ENCODE measurements at regions not wholly inside any gene's neighbourhood (a gene's known extent, or its start where the extent isn't known, plus 50 kb on each side); places are given as distances from the start of the nearest gene placed in this dataset.

GRCh38 chr1:114234408-114235124, 80.9 kb upstream of the SYT6 start:
- H3K9ac ChIP-seq (ENCODE audit: low read length): no peak overlapping the region
- no peak overlapping the region for H2BK5ac ChIP-seq (ENCODE audit: low read depth, low read length, poor library complexity)
- H3K27ac ChIP-seq (ENCODE audit: low read depth, low read length): no peak overlapping the region
- H3K9me3 ChIP-seq (ENCODE audit: insufficient read depth, low read depth, low read length): peaks cover 2% of the 10 kb centered on the region
- no peak overlapping the region for H2AK5ac ChIP-seq (ENCODE audit: low read length)
- H4K91ac ChIP-seq (ENCODE audit: low read depth, low read length): no peak overlapping the region
- no peak overlapping the region for H3K4me2 ChIP-seq (ENCODE audit: low read length)
- DNase-seq: no peak
- no peak overlapping the region for H3K14ac ChIP-seq (ENCODE audit: low read length)
- no peak overlapping the region for H2BK12ac ChIP-seq (ENCODE audit: low read length)
- no peaks in the 10 kb centered on the region for H3K36me3 ChIP-seq (ENCODE audit: control insufficient read depth in 1 of 2, insufficient read depth in 2 of 2, low read length in 2 of 2)
- WGBS (ENCODE audit: extremely low coverage, insufficient coverage, insufficient read length): no CpG with 5 or more reads among the region's 3 CpGs
- no peak overlapping the region for H3K18ac ChIP-seq (ENCODE audit: low read length)
- no peak overlapping the region for H4K12ac ChIP-seq (ENCODE audit: low read depth, low read length)
- no peak overlapping the region for H2AFZ ChIP-seq (ENCODE audit: insufficient read depth, low read length, poor library complexity)
- no peak overlapping the region for H2BK120ac ChIP-seq (ENCODE audit: insufficient read depth, low read length, poor library complexity)
- no peak overlapping the region for H4K8ac ChIP-seq (ENCODE audit: low read depth, low read length)
- H3K27me3 ChIP-seq (ENCODE audit: insufficient read depth, low read length): no peaks in the 10 kb centered on the region
- H3K79me1 ChIP-seq (ENCODE audit: low read length): no peaks in the 10 kb centered on the region
- H3K23ac ChIP-seq (ENCODE audit: low read length): no peak overlapping the region
- H3K4ac ChIP-seq (ENCODE audit: low read depth, low read length): no peak overlapping the region
- no peaks in the 10 kb centered on the region for H3K4me1 ChIP-seq (ENCODE audit: control insufficient read depth in 1 of 2, insufficient read depth in 2 of 2, low read length in 2 of 2)
- no peak overlapping the region for H3K4me3 ChIP-seq (ENCODE audit: low read depth, low read length)
- no peaks in the 10 kb centered on the region for H3K79me2 ChIP-seq (ENCODE audit: control insufficient read depth, insufficient read depth, low read length, poor library complexity)

GRCh38 chr1:114232691-114233090, 79.0 kb upstream of the SYT6 start:
- no peak overlapping the region for H4K12ac ChIP-seq (ENCODE audit: low read depth, low read length)
- no peaks in the 10 kb centered on the region for H3K79me1 ChIP-seq (ENCODE audit: low read length)
- no peak overlapping the region for H2BK12ac ChIP-seq (ENCODE audit: low read length)
- H3K27me3 ChIP-seq (ENCODE audit: insufficient read depth, low read length): no peaks in the 10 kb centered on the region
- H3K79me2 ChIP-seq (ENCODE audit: control insufficient read depth, insufficient read depth, low read length, poor library complexity): no peaks in the 10 kb centered on the region
- no peak overlapping the region for H3K9ac ChIP-seq (ENCODE audit: low read length)
- no CpG with 5 or more reads among the region's 6 CpGs for WGBS (ENCODE audit: extremely low coverage, insufficient coverage, insufficient read length)
- H3K23ac ChIP-seq (ENCODE audit: low read length): no peak overlapping the region
- H3K36me3 ChIP-seq (ENCODE audit: control insufficient read depth in 1 of 2, insufficient read depth in 2 of 2, low read length in 2 of 2): no peaks in the 10 kb centered on the region
- H2AFZ ChIP-seq (ENCODE audit: insufficient read depth, low read length, poor library complexity): no peak overlapping the region
- no peak for DNase-seq
- no peak overlapping the region for H3K4me2 ChIP-seq (ENCODE audit: low read length)
- H3K27ac ChIP-seq (ENCODE audit: low read depth, low read length): no peak overlapping the region
- no peak overlapping the region for H4K91ac ChIP-seq (ENCODE audit: low read depth, low read length)
- no peak overlapping the region for H3K14ac ChIP-seq (ENCODE audit: low read length)
- no peak overlapping the region for H4K8ac ChIP-seq (ENCODE audit: low read depth, low read length)
- peaks cover 2% of the 10 kb centered on the region for H3K9me3 ChIP-seq (ENCODE audit: insufficient read depth, low read depth, low read length)
- H3K4ac ChIP-seq (ENCODE audit: low read depth, low read length): no peak overlapping the region
- no peak overlapping the region for H3K18ac ChIP-seq (ENCODE audit: low read length)
- no peak overlapping the region for H2BK120ac ChIP-seq (ENCODE audit: insufficient read depth, low read length, poor library complexity)
- no peak overlapping the region for H3K4me3 ChIP-seq (ENCODE audit: low read depth, low read length)
- H2AK5ac ChIP-seq (ENCODE audit: low read length): no peak overlapping the region
- H2BK5ac ChIP-seq (ENCODE audit: low read depth, low read length, poor library complexity): no peak overlapping the region
- no peaks in the 10 kb centered on the region for H3K4me1 ChIP-seq (ENCODE audit: control insufficient read depth in 1 of 2, insufficient read depth in 2 of 2, low read length in 2 of 2)

DNA sequence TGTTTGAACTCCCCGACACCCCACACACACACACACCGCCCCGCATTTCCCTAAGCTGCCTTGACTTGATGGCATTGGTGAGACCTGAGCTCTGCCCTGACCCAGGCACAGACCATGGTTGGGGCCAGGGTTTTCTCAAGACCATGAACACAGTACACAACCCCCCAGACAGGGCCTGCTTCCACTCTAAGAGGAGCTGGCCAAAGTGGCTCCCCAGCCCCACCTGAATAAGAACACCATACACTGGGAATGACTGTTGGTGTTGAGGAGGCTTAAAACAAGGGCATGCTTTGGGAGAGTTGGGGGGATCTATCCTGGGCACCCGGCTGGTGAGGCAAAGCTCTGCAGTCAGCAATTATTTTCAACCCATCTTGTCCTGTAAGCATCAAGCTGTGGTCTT, 77.6 kb upstream of the SYT6 start:
- DNase-seq: no peak
- Histone ChIP-seq H2BK120ac (ENCODE audit: insufficient read depth, low read length, poor library complexity) (no peak overlapping the region), H4K8ac (ENCODE audit: low read depth, low read length) (no peak overlapping the region), H3K36me3 (ENCODE audit: control insufficient read depth in 1 of 2, insufficient read depth in 2 of 2, low read length in 2 of 2) (no peaks in the 10 kb centered on the region), H3K4ac (ENCODE audit: low read depth, low read length) (no peak overlapping the region), H3K4me3 (ENCODE audit: low read depth, low read length) (no peak overlapping the region), H3K9me3 (ENCODE audit: insufficient read depth, low read depth, low read length) (peaks cover 2% of the 10 kb centered on the region), H3K14ac (ENCODE audit: low read length) (no peak overlapping the region), H3K27ac (ENCODE audit: low read depth, low read length) (no peak overlapping the region), H4K91ac (ENCODE audit: low read depth, low read length) (no peak overlapping the region), H2BK12ac (ENCODE audit: low read length) (no peak overlapping the region), H3K27me3 (ENCODE audit: insufficient read depth, low read length) (no peaks in the 10 kb centered on the region), H3K79me1 (ENCODE audit: low read length) (no peaks in the 10 kb centered on the region), H3K79me2 (ENCODE audit: control insufficient read depth, insufficient read depth, low read length, poor library complexity) (no peaks in the 10 kb centered on the region), H4K12ac (ENCODE audit: low read depth, low read length) (no peak overlapping the region), H3K4me1 (ENCODE audit: control insufficient read depth in 1 of 2, insufficient read depth in 2 of 2, low read length in 2 of 2) (no peaks in the 10 kb centered on the region), H3K9ac (ENCODE audit: low read length) (no peak overlapping the region), H2AK5ac (ENCODE audit: low read length) (no peak overlapping the region), H3K4me2 (ENCODE audit: low read length) (no peak overlapping the region), H2BK5ac (ENCODE audit: low read depth, low read length, poor library complexity) (no peak overlapping the region), H3K18ac (ENCODE audit: low read length) (no peak overlapping the region), H3K23ac (ENCODE audit: low read length) (no peak overlapping the region), H2AFZ (ENCODE audit: insufficient read depth, low read length, poor library complexity) (no peak overlapping the region)
- no CpG with 5 or more reads among the region's 4 CpGs for WGBS (ENCODE audit: extremely low coverage, insufficient coverage, insufficient read length)

DNA sequence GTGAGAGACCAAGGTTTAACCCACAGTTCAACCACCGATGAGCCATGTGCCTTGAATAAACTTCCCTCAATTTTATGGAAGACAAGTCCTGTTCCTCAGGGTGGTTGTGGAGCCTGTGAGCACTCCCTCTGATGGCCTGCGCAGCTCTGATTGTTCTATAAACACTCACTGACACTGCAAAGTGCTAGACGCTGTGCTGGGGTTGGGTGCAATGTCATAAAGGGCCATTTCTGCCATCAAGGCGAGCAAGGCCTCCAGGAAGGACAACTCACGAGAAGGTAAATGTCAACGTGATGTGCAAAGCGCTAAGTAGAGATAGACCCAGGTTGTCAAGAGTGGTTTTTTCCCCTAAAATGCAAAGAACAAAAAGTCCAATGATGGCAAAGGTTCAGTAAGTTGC, 75.7 kb upstream of the SYT6 start:
- Histone ChIP-seq H3K9me3 (ENCODE audit: insufficient read depth, low read depth, low read length) (peaks cover 2% of the 10 kb centered on the region), H3K4me1 (ENCODE audit: control insufficient read depth in 1 of 2, insufficient read depth in 2 of 2, low read length in 2 of 2) (no peaks in the 10 kb centered on the region), H3K79me1 (ENCODE audit: low read length) (no peaks in the 10 kb centered on the region), H3K9ac (ENCODE audit: low read length) (no peak overlapping the region), H3K79me2 (ENCODE audit: control insufficient read depth, insufficient read depth, low read length, poor library complexity) (no peaks in the 10 kb centered on the region), H3K4me2 (ENCODE audit: low read length) (no peak overlapping the region), H3K23ac (ENCODE audit: low read length) (no peak overlapping the region), H3K4me3 (ENCODE audit: low read depth, low read length) (no peak overlapping the region), H3K27me3 (ENCODE audit: insufficient read depth, low read length) (no peaks in the 10 kb centered on the region), H3K18ac (ENCODE audit: low read length) (no peak overlapping the region), H4K12ac (ENCODE audit: low read depth, low read length) (no peak overlapping the region), H2BK5ac (ENCODE audit: low read depth, low read length, poor library complexity) (no peak overlapping the region), H2AK5ac (ENCODE audit: low read length) (no peak overlapping the region), H3K27ac (ENCODE audit: low read depth, low read length) (no peak overlapping the region), H2BK12ac (ENCODE audit: low read length) (no peak overlapping the region), H4K8ac (ENCODE audit: low read depth, low read length) (no peak overlapping the region), H2BK120ac (ENCODE audit: insufficient read depth, low read length, poor library complexity) (no peak overlapping the region), H3K14ac (ENCODE audit: low read length) (no peak overlapping the region), H4K91ac (ENCODE audit: low read depth, low read length) (no peak overlapping the region), H3K4ac (ENCODE audit: low read depth, low read length) (no peak overlapping the region), H3K36me3 (ENCODE audit: control insufficient read depth in 1 of 2, insufficient read depth in 2 of 2, low read length in 2 of 2) (no peaks in the 10 kb centered on the region), H2AFZ (ENCODE audit: insufficient read depth, low read length, poor library complexity) (no peak overlapping the region)
- WGBS (ENCODE audit: extremely low coverage, insufficient coverage, insufficient read length): no CpG with 5 or more reads among the region's 7 CpGs
- DNase-seq: no peak

Measured in trophoblast cell (in vitro differentiated cells and primary cell).